ENCODE measurements at regions not wholly inside any gene's neighbourhood (a gene's known extent, or its start where the extent isn't known, plus 50 kb on each side); places are given as distances from the start of the nearest gene placed in this dataset.
"Not testable (repeated sequence)": the region's sequence is repeated elsewhere in the genome, so short reads cannot be mapped to it uniquely, and the experiment has no call there.

- not testable (repeated sequence) for H3K4me1 Mint-ChIP-seq (ENCODE audit: low read depth); H3K9me3 Mint-ChIP-seq (ENCODE audit: low read depth); H3K27ac Mint-ChIP-seq (ENCODE audit: unreplicated experiment); H3K27me3 Mint-ChIP-seq (ENCODE audit: low read depth); H3K36me3 Mint-ChIP-seq (ENCODE audit: low read depth); H3K4me3 Mint-ChIP-seq (ENCODE audit: unreplicated experiment); DNase-seq (ENCODE audit: low spot score)
These were observed 294.0 kb upstream of the NOTCH2NLA start for GRCh38 chr1:146522812-146523211.

- not testable (repeated sequence) for DNase-seq (ENCODE audit: low spot score); H3K27ac Mint-ChIP-seq (ENCODE audit: unreplicated experiment); H3K27me3 Mint-ChIP-seq (ENCODE audit: low read depth); H3K9me3 Mint-ChIP-seq (ENCODE audit: low read depth); H3K4me3 Mint-ChIP-seq (ENCODE audit: unreplicated experiment); H3K36me3 Mint-ChIP-seq (ENCODE audit: low read depth); H3K4me1 Mint-ChIP-seq (ENCODE audit: low read depth)
These were observed 293.5 kb upstream of the NOTCH2NLA start for GRCh38 chr1:146522345-146522744.

DNA sequence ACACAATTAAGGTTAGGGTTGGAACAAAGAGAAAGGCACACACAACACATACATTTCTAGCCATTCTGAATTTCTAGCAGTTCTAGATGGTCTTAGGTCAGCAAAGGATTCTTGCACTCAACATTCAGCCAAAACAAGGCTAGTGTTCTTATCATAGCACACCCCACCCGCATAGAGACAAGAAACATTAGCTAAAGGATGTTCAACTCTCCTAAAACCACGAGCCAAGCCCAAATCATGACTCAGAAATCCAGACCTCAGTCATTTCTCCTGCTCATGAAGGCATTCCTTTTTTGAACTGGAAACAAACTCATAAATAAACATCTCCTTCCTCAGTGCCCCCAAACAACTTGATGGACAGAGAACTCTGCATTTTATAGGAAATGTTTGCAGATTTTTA lies 293.0 kb upstream of the NOTCH2NLA start:
- not testable (repeated sequence) for H3K4me3 Mint-ChIP-seq (ENCODE audit: unreplicated experiment); H3K27me3 Mint-ChIP-seq (ENCODE audit: low read depth); H3K4me1 Mint-ChIP-seq (ENCODE audit: low read depth); H3K9me3 Mint-ChIP-seq (ENCODE audit: low read depth); H3K36me3 Mint-ChIP-seq (ENCODE audit: low read depth); H3K27ac Mint-ChIP-seq (ENCODE audit: unreplicated experiment); DNase-seq (ENCODE audit: low spot score)

DNA sequence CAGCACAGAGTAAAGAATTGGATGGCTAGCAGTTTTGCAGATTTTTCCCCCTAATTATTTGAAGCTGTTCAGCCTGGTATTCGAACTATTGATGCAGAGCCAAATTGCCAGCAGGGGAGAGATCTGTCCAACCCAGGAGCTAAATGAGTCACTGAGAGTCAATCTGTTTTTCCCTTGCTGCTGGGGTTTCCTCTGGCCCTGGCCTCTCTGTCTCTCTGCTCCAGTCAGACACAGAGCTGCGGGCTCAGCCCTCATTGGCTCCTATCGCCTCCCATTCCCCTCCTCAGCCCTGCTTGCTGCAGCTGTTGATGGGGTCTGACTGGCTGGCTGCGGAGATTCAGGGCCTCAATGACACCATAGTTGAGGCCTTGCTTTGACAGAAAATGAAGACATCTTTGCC lies 284.9 kb upstream of the NOTCH2NLA start:
- DNase-seq (ENCODE audit: low spot score); H3K4me3 Mint-ChIP-seq (ENCODE audit: unreplicated experiment); H3K27me3 Mint-ChIP-seq (ENCODE audit: low read depth); H3K27ac Mint-ChIP-seq (ENCODE audit: unreplicated experiment); H3K36me3 Mint-ChIP-seq (ENCODE audit: low read depth); H3K9me3 Mint-ChIP-seq (ENCODE audit: low read depth); H3K4me1 Mint-ChIP-seq (ENCODE audit: low read depth): not testable (repeated sequence)

- DNase-seq (ENCODE audit: low spot score); H3K9me3 Mint-ChIP-seq (ENCODE audit: low read depth); H3K27me3 Mint-ChIP-seq (ENCODE audit: low read depth); H3K4me1 Mint-ChIP-seq (ENCODE audit: low read depth); H3K27ac Mint-ChIP-seq (ENCODE audit: unreplicated experiment); H3K4me3 Mint-ChIP-seq (ENCODE audit: unreplicated experiment); H3K36me3 Mint-ChIP-seq (ENCODE audit: low read depth): not testable (repeated sequence)
These were observed 282.4 kb upstream of the NOTCH2NLA start for GRCh38 chr1:146511047-146511777.

GRCh38 chr1:146510248-146510983 lies 281.6 kb upstream of the NOTCH2NLA start:
- not testable (repeated sequence) for H3K4me1 Mint-ChIP-seq (ENCODE audit: low read depth); H3K27ac Mint-ChIP-seq (ENCODE audit: unreplicated experiment); H3K27me3 Mint-ChIP-seq (ENCODE audit: low read depth); H3K9me3 Mint-ChIP-seq (ENCODE audit: low read depth); H3K36me3 Mint-ChIP-seq (ENCODE audit: low read depth); H3K4me3 Mint-ChIP-seq (ENCODE audit: unreplicated experiment); DNase-seq (ENCODE audit: low spot score)

GRCh38 chr1:146504121-146504520 lies 275.3 kb upstream of the NOTCH2NLA start:
- not testable (repeated sequence) for H3K4me1 Mint-ChIP-seq (ENCODE audit: low read depth); DNase-seq (ENCODE audit: low spot score); H3K9me3 Mint-ChIP-seq (ENCODE audit: low read depth); H3K36me3 Mint-ChIP-seq (ENCODE audit: low read depth); H3K4me3 Mint-ChIP-seq (ENCODE audit: unreplicated experiment); H3K27me3 Mint-ChIP-seq (ENCODE audit: low read depth); H3K27ac Mint-ChIP-seq (ENCODE audit: unreplicated experiment)

DNA sequence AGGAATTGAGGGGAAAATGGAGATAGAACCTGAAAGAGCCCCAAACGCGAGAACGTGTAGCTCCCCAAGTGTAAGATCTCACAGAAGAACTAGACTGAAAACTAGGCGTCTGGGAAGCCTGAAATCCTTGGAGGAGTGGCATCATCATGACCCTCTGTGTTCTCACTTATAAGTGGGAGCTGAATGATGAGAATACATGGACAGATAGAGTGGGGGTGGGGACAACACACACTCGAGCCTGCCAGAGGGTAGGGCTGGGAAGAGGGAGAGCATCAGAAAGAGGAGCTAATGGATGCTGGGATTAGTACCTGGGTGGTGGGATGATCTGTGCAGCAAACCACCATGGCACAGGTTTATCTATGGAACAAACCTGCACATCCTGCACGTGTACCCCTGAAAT lies 258.7 kb upstream of the NOTCH2NLA start:
- H3K27ac Mint-ChIP-seq (ENCODE audit: unreplicated experiment); H3K36me3 Mint-ChIP-seq (ENCODE audit: low read depth); H3K27me3 Mint-ChIP-seq (ENCODE audit: low read depth); H3K9me3 Mint-ChIP-seq (ENCODE audit: low read depth); H3K4me3 Mint-ChIP-seq (ENCODE audit: unreplicated experiment); H3K4me1 Mint-ChIP-seq (ENCODE audit: low read depth); DNase-seq (ENCODE audit: low spot score): not testable (repeated sequence)

- not testable (repeated sequence) for H3K36me3 Mint-ChIP-seq (ENCODE audit: low read depth); H3K9me3 Mint-ChIP-seq (ENCODE audit: low read depth); DNase-seq (ENCODE audit: low spot score); H3K27ac Mint-ChIP-seq (ENCODE audit: unreplicated experiment); H3K4me3 Mint-ChIP-seq (ENCODE audit: unreplicated experiment); H3K27me3 Mint-ChIP-seq (ENCODE audit: low read depth); H3K4me1 Mint-ChIP-seq (ENCODE audit: low read depth)
These were observed 258.3 kb upstream of the NOTCH2NLA start for GRCh38 chr1:146487155-146487554.

GRCh38 chr1:146486300-146487014 lies 257.6 kb upstream of the NOTCH2NLA start:
- H3K27me3 Mint-ChIP-seq (ENCODE audit: low read depth); DNase-seq (ENCODE audit: low spot score); H3K4me1 Mint-ChIP-seq (ENCODE audit: low read depth); H3K9me3 Mint-ChIP-seq (ENCODE audit: low read depth); H3K27ac Mint-ChIP-seq (ENCODE audit: unreplicated experiment); H3K4me3 Mint-ChIP-seq (ENCODE audit: unreplicated experiment); H3K36me3 Mint-ChIP-seq (ENCODE audit: low read depth): not testable (repeated sequence)

DNA sequence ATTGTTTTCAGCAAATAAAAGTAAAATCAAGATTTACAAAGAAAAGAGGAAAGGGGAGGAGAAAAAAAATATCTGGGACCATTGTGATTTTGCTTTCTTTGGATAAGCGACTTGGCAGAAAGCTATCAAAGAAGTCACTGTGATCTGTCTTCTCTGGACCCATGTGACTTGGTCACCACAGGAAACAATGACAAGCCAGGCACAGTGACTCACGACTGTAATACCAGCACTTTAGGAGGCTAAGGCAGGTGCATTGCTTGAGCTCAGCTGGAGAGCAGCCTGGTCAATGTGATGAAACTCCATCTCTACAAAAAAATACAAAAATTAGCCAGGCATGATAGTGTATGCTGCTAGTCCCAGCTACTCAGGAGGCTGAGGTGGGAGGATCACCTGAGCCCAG lies 255.4 kb upstream of the NOTCH2NLA start:
- H3K9me3 Mint-ChIP-seq (ENCODE audit: low read depth); DNase-seq (ENCODE audit: low spot score); H3K27me3 Mint-ChIP-seq (ENCODE audit: low read depth); H3K36me3 Mint-ChIP-seq (ENCODE audit: low read depth); H3K4me3 Mint-ChIP-seq (ENCODE audit: unreplicated experiment); H3K4me1 Mint-ChIP-seq (ENCODE audit: low read depth); H3K27ac Mint-ChIP-seq (ENCODE audit: unreplicated experiment): not testable (repeated sequence)

DNA sequence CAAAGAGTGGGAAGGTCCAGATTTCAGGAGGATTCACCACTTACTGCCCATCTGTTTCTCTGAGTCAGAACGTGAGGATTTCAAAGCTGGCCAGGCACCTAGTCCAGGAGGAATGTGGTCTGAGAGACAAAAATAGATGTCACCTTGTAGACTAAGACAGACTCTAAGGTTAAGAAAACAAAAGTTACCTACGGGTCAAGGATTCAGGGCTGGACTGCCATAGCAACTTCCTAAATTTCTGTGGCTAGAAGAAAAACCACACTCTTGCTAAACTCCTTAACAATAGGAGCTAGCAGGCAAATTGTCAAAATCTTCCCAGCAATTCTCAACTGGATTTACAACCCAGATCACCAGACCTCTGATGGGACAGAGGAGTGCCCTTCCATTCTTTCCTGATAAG lies 250.4 kb upstream of the NOTCH2NLA start:
- H3K27ac Mint-ChIP-seq (ENCODE audit: unreplicated experiment); H3K27me3 Mint-ChIP-seq (ENCODE audit: low read depth); DNase-seq (ENCODE audit: low spot score); H3K4me3 Mint-ChIP-seq (ENCODE audit: unreplicated experiment); H3K9me3 Mint-ChIP-seq (ENCODE audit: low read depth); H3K36me3 Mint-ChIP-seq (ENCODE audit: low read depth); H3K4me1 Mint-ChIP-seq (ENCODE audit: low read depth): not testable (repeated sequence)
